Ishikawa (cell line): ENCODE measurements at regions not wholly inside any gene's neighbourhood (a gene's known extent, or its start where the extent isn't known, plus 50 kb on each side); places are given as distances from the start of the nearest gene placed in this dataset.

ENCODE experiments used
- CEBPB ChIP-seq: IDR thresholded peaks from 2 replicates; pipeline ENCODE4 v1.6.1; 2012
- CREB1 ChIP-seq: IDR thresholded peaks from 2 replicates; pipeline ENCODE4 v1.6.1; 2012; ENCODE audit warnings: low read depth
- EGR1 ChIP-seq: IDR thresholded peaks from 2 replicates; pipeline ENCODE4 v1.6.1; 2012
- EP300 ChIP-seq: IDR thresholded peaks from 2 replicates; pipeline ENCODE4 v1.6.1; 2012; ENCODE audit warnings: borderline replicate concordance
- FOXM1 ChIP-seq: IDR thresholded peaks from 2 replicates; pipeline ENCODE4 v1.6.1; 2012; ENCODE audit warnings: low read depth, borderline replicate concordance
- MAX ChIP-seq: IDR thresholded peaks from 2 replicates; pipeline ENCODE4 v1.6.1; 2012
- NFIC ChIP-seq: IDR thresholded peaks from 2 replicates; pipeline ENCODE4 v1.6.1; 2012
- RAD21 ChIP-seq: IDR thresholded peaks from 2 replicates; pipeline ENCODE4 v1.6.1; 2012; ENCODE audit warnings: low read depth
- REST ChIP-seq: IDR thresholded peaks from 2 replicates; pipeline ENCODE4 v1.6.1; 2012; ENCODE audit warnings: low read depth, mild to moderate bottlenecking
- TAF1 ChIP-seq: IDR thresholded peaks from 2 replicates; pipeline ENCODE4 v1.6.1; 2012; ENCODE audit warnings: low read depth, mild to moderate bottlenecking
- TCF12 ChIP-seq: IDR thresholded peaks from 2 replicates; pipeline ENCODE4 v1.6.1; 2012; ENCODE audit warnings: low read depth
- TEAD4 ChIP-seq: IDR thresholded peaks from 2 replicates; pipeline ENCODE4 v1.6.1; 2012
- USF1 ChIP-seq: IDR thresholded peaks from 2 replicates; pipeline ENCODE4 v1.6.1; 2012
- YY1 ChIP-seq: IDR thresholded peaks from 2 replicates; pipeline ENCODE4 v1.6.1; 2012; ENCODE audit warnings: low read depth
- ZBTB7A ChIP-seq: IDR thresholded peaks from 2 replicates; pipeline ENCODE4 v1.6.1; 2012; ENCODE audit warnings: low read depth

GRCh38 chr6:120553353-120553752, 780.9 kb downstream of the TBC1D32 start:
- TF ChIP-seq CREB1 = no peak
- TF ChIP-seq USF1 = no peak
- TF ChIP-seq CEBPB = no peak
- no peak for TF ChIP-seq RAD21
- no peak for TF ChIP-seq TEAD4

- TF ChIP-seq CREB1 = no peak
- TF ChIP-seq MAX = no peak
- TF ChIP-seq EGR1 = no peak
- TF ChIP-seq NFIC = no peak
- no peak for TF ChIP-seq CEBPB
- no peak for TF ChIP-seq USF1
- TF ChIP-seq YY1 = no peak
- no peak for TF ChIP-seq REST
- TF ChIP-seq RAD21 = no peak
- no peak for TF ChIP-seq EP300
- no peak for TF ChIP-seq TEAD4
- TF ChIP-seq TAF1 = no peak
- no peak for TF ChIP-seq FOXM1
- no peak for TF ChIP-seq TCF12
- TF ChIP-seq ZBTB7A = no peak
These were observed 788.9 kb downstream of the TBC1D32 start for GRCh38 chr6:120545353-120545752.

- no peak for TF ChIP-seq NFIC
- TF ChIP-seq EGR1 = no peak
- no peak for TF ChIP-seq FOXM1
- TF ChIP-seq ZBTB7A = no peak
- no peak for TF ChIP-seq TAF1
- no peak for TF ChIP-seq RAD21
- no peak for TF ChIP-seq YY1
- TF ChIP-seq TCF12 = no peak
- no peak for TF ChIP-seq CEBPB
- no peak for TF ChIP-seq EP300
- TF ChIP-seq CREB1 = no peak
- TF ChIP-seq USF1 = no peak
- TF ChIP-seq TEAD4 = no peak
- TF ChIP-seq MAX = no peak
- TF ChIP-seq REST = no peak
These were observed 799.3 kb downstream of the TBC1D32 start for GRCh38 chr6:120534954-120535353.

GRCh38 chr6:120526576-120526975, 807.7 kb downstream of the TBC1D32 start:
- TF ChIP-seq FOXM1 = no peak
- TF ChIP-seq TCF12 = no peak
- no peak for TF ChIP-seq TAF1

GRCh38 chr6:120514544-120514943, 819.7 kb downstream of the TBC1D32 start:
- TF ChIP-seq EGR1 (no peak), USF1 (no peak), REST (no peak), TEAD4 (no peak), NFIC (no peak), MAX (no peak), TAF1 (no peak), EP300 (no peak), YY1 (no peak), FOXM1 (no peak), RAD21 (no peak), CEBPB (no peak)
